ENCODE measurements at regions not wholly inside any gene's neighbourhood (a gene's known extent, or its start where the extent isn't known, plus 50 kb on each side); places are given as distances from the start of the nearest gene placed in this dataset.
"Not testable (repeated sequence)": the region's sequence is repeated elsewhere in the genome, so short reads cannot be mapped to it uniquely, and the experiment has no call there.

- no peak overlapping the region for H3K27ac ChIP-seq (ENCODE audit: low read depth in 1 of 2, low read length in 1 of 2)
- no peak for DNase-seq (ENCODE audit: low read depth in 6 of 9, low spot score in 9 of 9)
- H3K36me3 ChIP-seq (ENCODE audit: control insufficient read depth in 2 of 2, insufficient read depth in 2 of 2, low read length in 1 of 2): no peaks in the 10 kb centered on the region
- no peak overlapping the region for H3K4me3 ChIP-seq (ENCODE audit: low read length in 2 of 2)
- H3K9me3 ChIP-seq (ENCODE audit: control insufficient read depth in 2 of 2, insufficient read depth in 1 of 2, low read length in 1 of 2): no peaks in the 10 kb centered on the region
- no peaks in the 10 kb centered on the region for H3K27me3 ChIP-seq (ENCODE audit: control insufficient read depth in 2 of 2, insufficient read depth in 1 of 2, low read length in 1 of 2)
- peaks cover 0 to 2% of the 10 kb centered on the region in 2 donors for H3K4me1 ChIP-seq (ENCODE audit: control insufficient read depth in 2 of 2, insufficient read depth in 2 of 2, low read length in 2 of 2)
- WGBS: 96% methylated on average over 3 of the region's 3 CpGs
These were observed 188.7 kb upstream of the MSX2 start for GRCh38 chr5:174535669-174536068.

GRCh38 chr5:174539823-174540222 is 184.6 kb upstream of the MSX2 start:
- not testable (repeated sequence) for H3K36me3 ChIP-seq (ENCODE audit: control insufficient read depth in 2 of 2, insufficient read depth in 2 of 2, low read length in 1 of 2); H3K27me3 ChIP-seq (ENCODE audit: control insufficient read depth in 2 of 2, insufficient read depth in 1 of 2, low read length in 1 of 2); H3K4me1 ChIP-seq (ENCODE audit: control insufficient read depth in 2 of 2, insufficient read depth in 2 of 2, low read length in 2 of 2); H3K27ac ChIP-seq (ENCODE audit: low read depth in 1 of 2, low read length in 1 of 2); DNase-seq (ENCODE audit: low read depth in 6 of 9, low spot score in 9 of 9); H3K9me3 ChIP-seq (ENCODE audit: control insufficient read depth in 2 of 2, insufficient read depth in 1 of 2, low read length in 1 of 2); H3K4me3 ChIP-seq (ENCODE audit: low read length in 2 of 2)
- WGBS: 100% methylated on average over 3 of the region's 5 CpGs

- no peaks in the 10 kb centered on the region for H3K9me3 ChIP-seq (ENCODE audit: control insufficient read depth in 2 of 2, insufficient read depth in 1 of 2, low read length in 1 of 2)
- no peak overlapping the region for H3K27ac ChIP-seq (ENCODE audit: low read depth in 1 of 2, low read length in 1 of 2)
- H3K36me3 ChIP-seq (ENCODE audit: control insufficient read depth in 2 of 2, insufficient read depth in 2 of 2, low read length in 1 of 2): no peaks in the 10 kb centered on the region
- DNase-seq (ENCODE audit: low read depth in 6 of 9, low spot score in 9 of 9): no peak
- H3K27me3 ChIP-seq (ENCODE audit: control insufficient read depth in 2 of 2, insufficient read depth in 1 of 2, low read length in 1 of 2): no peaks in the 10 kb centered on the region
- no peaks in the 10 kb centered on the region for H3K4me1 ChIP-seq (ENCODE audit: control insufficient read depth in 2 of 2, insufficient read depth in 2 of 2, low read length in 2 of 2)
- H3K4me3 ChIP-seq (ENCODE audit: low read length in 2 of 2): no peak overlapping the region
- 95% methylated on average over 3 of the region's 3 CpGs for WGBS
These were observed 182.3 kb upstream of the MSX2 start for GRCh38 chr5:174542037-174542436.

GRCh38 chr5:174542471-174542870 is 181.9 kb upstream of the MSX2 start:
- WGBS: 94% methylated on average over 10 of the region's 10 CpGs
- H3K27me3 ChIP-seq (ENCODE audit: control insufficient read depth in 2 of 2, insufficient read depth in 1 of 2, low read length in 1 of 2): no peaks in the 10 kb centered on the region

GRCh38 chr5:174545926-174546325 is 178.5 kb upstream of the MSX2 start:
- 88% methylated on average over 3 of the region's 3 CpGs for WGBS
- DNase-seq (ENCODE audit: low read depth in 6 of 9, low spot score in 9 of 9): no peak
- Histone ChIP-seq H3K36me3 (ENCODE audit: control insufficient read depth in 2 of 2, insufficient read depth in 2 of 2, low read length in 1 of 2) (no peaks in the 10 kb centered on the region), H3K9me3 (ENCODE audit: control insufficient read depth in 2 of 2, insufficient read depth in 1 of 2, low read length in 1 of 2) (no peaks in the 10 kb centered on the region), H3K27ac (ENCODE audit: low read depth in 1 of 2, low read length in 1 of 2) (no peak overlapping the region), H3K4me3 (ENCODE audit: low read length in 2 of 2) (no peak overlapping the region), H3K4me1 (ENCODE audit: control insufficient read depth in 2 of 2, insufficient read depth in 2 of 2, low read length in 2 of 2) (no peaks in the 10 kb centered on the region), H3K27me3 (ENCODE audit: control insufficient read depth in 2 of 2, insufficient read depth in 1 of 2, low read length in 1 of 2) (no peaks in the 10 kb centered on the region)

More at GRCh38 chr5:174542471-174542870, 181.9 kb upstream of the MSX2 start:
- Histone ChIP-seq H3K4me3 (ENCODE audit: low read length in 2 of 2) (no peak overlapping the region), H3K36me3 (ENCODE audit: control insufficient read depth in 2 of 2, insufficient read depth in 2 of 2, low read length in 1 of 2) (no peaks in the 10 kb centered on the region), H3K9me3 (ENCODE audit: control insufficient read depth in 2 of 2, insufficient read depth in 1 of 2, low read length in 1 of 2) (no peaks in the 10 kb centered on the region), H3K27ac (ENCODE audit: low read depth in 1 of 2, low read length in 1 of 2) (no peak overlapping the region), H3K4me1 (ENCODE audit: control insufficient read depth in 2 of 2, insufficient read depth in 2 of 2, low read length in 2 of 2) (no peaks in the 10 kb centered on the region)
- no peak for DNase-seq (ENCODE audit: low read depth in 6 of 9, low spot score in 9 of 9)

- Histone ChIP-seq H3K4me3 (ENCODE audit: low read length in 2 of 2) (no peak overlapping the region), H3K9me3 (ENCODE audit: control insufficient read depth in 2 of 2, insufficient read depth in 1 of 2, low read length in 1 of 2) (no peaks in the 10 kb centered on the region), H3K4me1 (ENCODE audit: control insufficient read depth in 2 of 2, insufficient read depth in 2 of 2, low read length in 2 of 2) (no peaks in the 10 kb centered on the region), H3K36me3 (ENCODE audit: control insufficient read depth in 2 of 2, insufficient read depth in 2 of 2, low read length in 1 of 2) (no peaks in the 10 kb centered on the region), H3K27me3 (ENCODE audit: control insufficient read depth in 2 of 2, insufficient read depth in 1 of 2, low read length in 1 of 2) (no peaks in the 10 kb centered on the region), H3K27ac (ENCODE audit: low read depth in 1 of 2, low read length in 1 of 2) (no peak overlapping the region)
- DNase-seq (ENCODE audit: low read depth in 6 of 9, low spot score in 9 of 9): no peak
- WGBS: 95% methylated on average over 7 of the region's 7 CpGs
These were observed 176.6 kb upstream of the MSX2 start for GRCh38 chr5:174547814-174548213.

GRCh38 chr5:174549254-174549653 is 175.1 kb upstream of the MSX2 start:
- H3K36me3 ChIP-seq (ENCODE audit: control insufficient read depth in 2 of 2, insufficient read depth in 2 of 2, low read length in 1 of 2): no peaks in the 10 kb centered on the region
- no peaks in the 10 kb centered on the region for H3K27me3 ChIP-seq (ENCODE audit: control insufficient read depth in 2 of 2, insufficient read depth in 1 of 2, low read length in 1 of 2)
- no peak overlapping the region for H3K4me3 ChIP-seq (ENCODE audit: low read length in 2 of 2)
- WGBS: 74% methylated on average over 5 of the region's 5 CpGs
- H3K9me3 ChIP-seq (ENCODE audit: control insufficient read depth in 2 of 2, insufficient read depth in 1 of 2, low read length in 1 of 2): no peaks in the 10 kb centered on the region
- no peak for DNase-seq (ENCODE audit: low read depth in 6 of 9, low spot score in 9 of 9)
- H3K4me1 ChIP-seq (ENCODE audit: control insufficient read depth in 2 of 2, insufficient read depth in 2 of 2, low read length in 2 of 2): no peaks in the 10 kb centered on the region
- no peak overlapping the region for H3K27ac ChIP-seq (ENCODE audit: low read depth in 1 of 2, low read length in 1 of 2)

GRCh38 chr5:174550026-174550425 is 174.4 kb upstream of the MSX2 start:
- Histone ChIP-seq H3K27ac (ENCODE audit: low read depth in 1 of 2, low read length in 1 of 2) (no peak overlapping the region), H3K36me3 (ENCODE audit: control insufficient read depth in 2 of 2, insufficient read depth in 2 of 2, low read length in 1 of 2) (no peaks in the 10 kb centered on the region), H3K9me3 (ENCODE audit: control insufficient read depth in 2 of 2, insufficient read depth in 1 of 2, low read length in 1 of 2) (no peaks in the 10 kb centered on the region), H3K4me3 (ENCODE audit: low read length in 2 of 2) (no peak overlapping the region), H3K4me1 (ENCODE audit: control insufficient read depth in 2 of 2, insufficient read depth in 2 of 2, low read length in 2 of 2) (no peaks in the 10 kb centered on the region), H3K27me3 (ENCODE audit: control insufficient read depth in 2 of 2, insufficient read depth in 1 of 2, low read length in 1 of 2) (no peaks in the 10 kb centered on the region)
- 90% methylated on average over 6 of the region's 6 CpGs for WGBS
- no peak for DNase-seq (ENCODE audit: low read depth in 6 of 9, low spot score in 9 of 9)

GRCh38 chr5:174552428-174552827 is 172.0 kb upstream of the MSX2 start:
- Histone ChIP-seq H3K4me1 (ENCODE audit: control insufficient read depth in 2 of 2, insufficient read depth in 2 of 2, low read length in 2 of 2) (no peaks in the 10 kb centered on the region), H3K27me3 (ENCODE audit: control insufficient read depth in 2 of 2, insufficient read depth in 1 of 2, low read length in 1 of 2) (no peaks in the 10 kb centered on the region), H3K36me3 (ENCODE audit: control insufficient read depth in 2 of 2, insufficient read depth in 2 of 2, low read length in 1 of 2) (no peaks in the 10 kb centered on the region), H3K27ac (ENCODE audit: low read depth in 1 of 2, low read length in 1 of 2) (no peak overlapping the region), H3K9me3 (ENCODE audit: control insufficient read depth in 2 of 2, insufficient read depth in 1 of 2, low read length in 1 of 2) (no peaks in the 10 kb centered on the region), H3K4me3 (ENCODE audit: low read length in 2 of 2) (no peak overlapping the region)
- WGBS: 84% methylated on average over 8 of the region's 8 CpGs
- DNase-seq (ENCODE audit: low read depth in 6 of 9, low spot score in 9 of 9): no peak

- Histone ChIP-seq H3K27me3 (ENCODE audit: control insufficient read depth in 2 of 2, insufficient read depth in 1 of 2, low read length in 1 of 2) (no peaks in the 10 kb centered on the region), H3K27ac (ENCODE audit: low read depth in 1 of 2, low read length in 1 of 2) (no peak overlapping the region), H3K9me3 (ENCODE audit: control insufficient read depth in 2 of 2, insufficient read depth in 1 of 2, low read length in 1 of 2) (no peaks in the 10 kb centered on the region), H3K36me3 (ENCODE audit: control insufficient read depth in 2 of 2, insufficient read depth in 2 of 2, low read length in 1 of 2) (no peaks in the 10 kb centered on the region), H3K4me3 (ENCODE audit: low read length in 2 of 2) (no peak overlapping the region), H3K4me1 (ENCODE audit: control insufficient read depth in 2 of 2, insufficient read depth in 2 of 2, low read length in 2 of 2) (no peaks in the 10 kb centered on the region)
- DNase-seq (ENCODE audit: low read depth in 6 of 9, low spot score in 9 of 9): no peak
- WGBS: 86% methylated on average over 12 of the region's 12 CpGs
These were observed 170.8 kb upstream of the MSX2 start for GRCh38 chr5:174553556-174553955.

Measured in thymus (tissue), 11 donors.